ENCODE measurements at regions not wholly inside any gene's neighbourhood (a gene's known extent, or its start where the extent isn't known, plus 50 kb on each side); places are given as distances from the start of the nearest gene placed in this dataset.

DNA sequence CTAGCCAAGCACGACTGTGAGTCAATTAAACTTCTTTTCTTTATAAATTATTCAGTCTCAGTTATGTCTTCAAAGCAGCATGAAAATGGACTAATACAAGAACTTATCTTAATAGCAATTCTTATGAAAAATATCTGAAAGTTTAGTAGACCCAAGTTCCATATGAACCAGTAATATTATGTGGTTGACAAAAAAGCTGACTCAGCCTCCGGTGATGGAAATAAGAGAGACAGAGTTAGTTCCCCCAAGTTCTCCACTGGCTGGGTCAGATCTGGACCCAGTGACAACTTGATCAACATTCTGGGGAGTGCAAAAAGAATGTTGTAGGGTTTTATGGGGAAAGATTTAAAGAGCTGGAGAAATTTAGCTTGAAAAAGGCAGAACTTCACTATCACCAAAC lies 72.5 kb upstream of the DNAH14 start:
- no peak for TF ChIP-seq SUZ12 (IDR thresholded peaks at IDR 0.05; ENCODE audit: extremely low read depth, insufficient read depth, insufficient read length)
- TF ChIP-seq ZNF274 (IDR thresholded peaks at IDR 0.05; ENCODE audit: low read depth, low read length): no peak
